DND-41 (cell line): ENCODE measurements at regions not wholly inside any gene's neighbourhood (a gene's known extent, or its start where the extent isn't known, plus 50 kb on each side); places are given as distances from the start of the nearest gene placed in this dataset.

Experiments
- EZH2 ChIP-seq: IDR thresholded peaks from 3 replicates; pipeline ENCODE4 v1.6.1; 2012; ENCODE audit warnings: borderline replicate concordance, low read depth, mild to moderate bottlenecking, moderate library complexity, low read length, inconsistent platforms; ENCODE audit not compliant: severe bottlenecking
- TF ChIP-seq, protein P1 (sequence below): IDR thresholded peaks from 2 replicates; pipeline ENCODE4 v1.5.1; 2012; ENCODE audit warnings: borderline replicate concordance, low read length, moderate library complexity, mild to moderate bottlenecking; ENCODE audit not compliant: poor library complexity, severe bottlenecking; ENCODE audit errors: extremely low read depth

GRCh38 chr14:30260833-30261607, 297.9 kb upstream of the G2E3 start:
- TF ChIP-seq, protein P1, sequence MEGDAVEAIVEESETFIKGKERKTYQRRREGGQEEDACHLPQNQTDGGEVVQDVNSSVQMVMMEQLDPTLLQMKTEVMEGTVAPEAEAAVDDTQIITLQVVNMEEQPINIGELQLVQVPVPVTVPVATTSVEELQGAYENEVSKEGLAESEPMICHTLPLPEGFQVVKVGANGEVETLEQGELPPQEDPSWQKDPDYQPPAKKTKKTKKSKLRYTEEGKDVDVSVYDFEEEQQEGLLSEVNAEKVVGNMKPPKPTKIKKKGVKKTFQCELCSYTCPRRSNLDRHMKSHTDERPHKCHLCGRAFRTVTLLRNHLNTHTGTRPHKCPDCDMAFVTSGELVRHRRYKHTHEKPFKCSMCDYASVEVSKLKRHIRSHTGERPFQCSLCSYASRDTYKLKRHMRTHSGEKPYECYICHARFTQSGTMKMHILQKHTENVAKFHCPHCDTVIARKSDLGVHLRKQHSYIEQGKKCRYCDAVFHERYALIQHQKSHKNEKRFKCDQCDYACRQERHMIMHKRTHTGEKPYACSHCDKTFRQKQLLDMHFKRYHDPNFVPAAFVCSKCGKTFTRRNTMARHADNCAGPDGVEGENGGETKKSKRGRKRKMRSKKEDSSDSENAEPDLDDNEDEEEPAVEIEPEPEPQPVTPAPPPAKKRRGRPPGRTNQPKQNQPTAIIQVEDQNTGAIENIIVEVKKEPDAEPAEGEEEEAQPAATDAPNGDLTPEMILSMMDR = no peak
- no peak for TF ChIP-seq EZH2
